Left lung (tissue), 4 donors: ENCODE measurements at regions not wholly inside any gene's neighbourhood (a gene's known extent, or its start where the extent isn't known, plus 50 kb on each side); places are given as distances from the start of the nearest gene placed in this dataset.

Source experiments
- ATAC-seq: fragments of 200-7000 bp; cut with Tn5 transposase; one replicate; pipeline ENCODE4 v1.9.1; 2020; ENCODE audit warnings: moderate library complexity
- DNase-seq, 4 donors: peaks; one replicate each; pipeline ENCODE4 v3.0.0-alpha.2; 2013 to 2020
- H3K27ac ChIP-seq, 2 donors: fragments of 200-600 bp; sonication (generic) in 1 of 2; one replicate each; pipeline versions ENCODE4 v1.5.0 to v1.8.0; 2020 to 2021
- H3K27me3 ChIP-seq, 2 donors: fragments of 200-600 bp; sonication (generic) in 1 of 2; one replicate each; pipeline versions ENCODE4 v1.5.0 to v1.8.0; 2020 to 2021
- H3K36me3 ChIP-seq, 2 donors: fragments of 200-600 bp; sonication (generic) in 1 of 2; one replicate each; pipeline versions ENCODE4 v1.5.0 to v1.8.0; 2020 to 2021
- H3K4me1 ChIP-seq, 2 donors: fragments of 200-600 bp; one replicate each; pipeline ENCODE4 v1.8.0; 2021
- H3K4me3 ChIP-seq, 2 donors: fragments of 200-600 bp; sonication (generic) in 1 of 2; one replicate each; pipeline versions ENCODE4 v1.5.0 to v1.8.0; 2020 to 2021; ENCODE audit warnings: mild to moderate bottlenecking in 1 of 2
- H3K9me3 ChIP-seq, 2 donors: fragments of 200-600 bp; sonication (generic) in 1 of 2; one replicate each; pipeline versions ENCODE4 v1.5.0 to v1.8.0; 2020 to 2021
- intact Hi-C, 2 donors: fragments of 100-400 bp; cut with DNase I; formaldehyde crosslinking; loops; one replicate each; pipeline versions ENCODE4 v1.11.2 to v1.14.2; 2022
- TF ChIP-seq, protein P1 (sequence below), 2 donors: fragments of 200-600 bp; sonication (generic) in 1 of 2; IDR thresholded peaks; one replicate each; pipeline versions ENCODE4 v1.5.0 to v1.8.0; 2021; ENCODE audit warnings: antibody characterized with exemption in 2 of 2
- donor health status: DM: no; HTN: yes; CAD: no.
- donor health status: DM: no; HTN: no; CAD: no.

GRCh38 chr1:25137521-25138395 is 94.5 kb downstream of the SYF2 start:
- intact Hi-C loops = no loop called here
- Histone ChIP-seq H3K36me3 (no peaks in the 10 kb centered on the region), H3K4me3 (no peak overlapping the region), H3K4me1 (peaks cover 0 to 6% of the 10 kb centered on the region in 2 donors), H3K27ac (no peak overlapping the region), H3K27me3 (peaks cover 0 to 24% of the 10 kb centered on the region in 2 donors), H3K9me3 (no peaks in the 10 kb centered on the region)
- DNase-seq = no peak
- ATAC-seq = no peak
- TF ChIP-seq, protein P1, sequence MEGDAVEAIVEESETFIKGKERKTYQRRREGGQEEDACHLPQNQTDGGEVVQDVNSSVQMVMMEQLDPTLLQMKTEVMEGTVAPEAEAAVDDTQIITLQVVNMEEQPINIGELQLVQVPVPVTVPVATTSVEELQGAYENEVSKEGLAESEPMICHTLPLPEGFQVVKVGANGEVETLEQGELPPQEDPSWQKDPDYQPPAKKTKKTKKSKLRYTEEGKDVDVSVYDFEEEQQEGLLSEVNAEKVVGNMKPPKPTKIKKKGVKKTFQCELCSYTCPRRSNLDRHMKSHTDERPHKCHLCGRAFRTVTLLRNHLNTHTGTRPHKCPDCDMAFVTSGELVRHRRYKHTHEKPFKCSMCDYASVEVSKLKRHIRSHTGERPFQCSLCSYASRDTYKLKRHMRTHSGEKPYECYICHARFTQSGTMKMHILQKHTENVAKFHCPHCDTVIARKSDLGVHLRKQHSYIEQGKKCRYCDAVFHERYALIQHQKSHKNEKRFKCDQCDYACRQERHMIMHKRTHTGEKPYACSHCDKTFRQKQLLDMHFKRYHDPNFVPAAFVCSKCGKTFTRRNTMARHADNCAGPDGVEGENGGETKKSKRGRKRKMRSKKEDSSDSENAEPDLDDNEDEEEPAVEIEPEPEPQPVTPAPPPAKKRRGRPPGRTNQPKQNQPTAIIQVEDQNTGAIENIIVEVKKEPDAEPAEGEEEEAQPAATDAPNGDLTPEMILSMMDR (IDR thresholded peaks at IDR 0.05) = no peak

DNA sequence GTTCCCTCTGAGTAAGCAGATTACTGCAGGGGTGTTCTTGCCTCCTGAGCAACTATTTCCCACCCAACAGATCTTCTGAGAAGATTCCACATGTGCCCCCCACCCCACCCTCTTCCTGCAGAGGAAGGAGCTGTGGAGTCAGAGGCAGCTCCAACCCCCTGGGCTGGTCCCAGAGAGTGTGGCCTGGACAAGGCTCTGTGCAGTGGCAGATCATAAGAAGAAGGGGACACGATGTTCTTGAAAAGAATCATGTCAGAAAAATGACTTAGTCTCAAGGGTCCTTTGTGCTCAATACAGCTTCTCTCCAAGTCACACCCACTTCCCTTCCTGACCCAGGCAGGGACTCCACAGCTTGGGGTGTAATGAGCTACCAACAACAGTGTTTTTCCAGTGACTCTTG is 95.2 kb downstream of the SYF2 start:
- Histone ChIP-seq H3K4me1 (peaks cover 0 to 6% of the 10 kb centered on the region in 2 donors), H3K9me3 (no peaks in the 10 kb centered on the region), H3K27me3 (peaks cover 0 to 24% of the 10 kb centered on the region in 2 donors), H3K4me3 (no peak overlapping the region), H3K27ac (no peak overlapping the region), H3K36me3 (no peaks in the 10 kb centered on the region)
- intact Hi-C loops = no loop called here
- DNase-seq (no peak), ATAC-seq (no peak)
- TF ChIP-seq, protein P1 (IDR thresholded peaks at IDR 0.05) = no peak

- TF ChIP-seq, protein P1 (IDR thresholded peaks at IDR 0.05) = no peak
- peaks cover 0 to 13% of the 10 kb centered on the region in 2 donors for H3K4me1 ChIP-seq
- no peak for ATAC-seq
Observed at GRCh38 chr1:25135909-25136308, 96.4 kb downstream of the SYF2 start.

DNA sequence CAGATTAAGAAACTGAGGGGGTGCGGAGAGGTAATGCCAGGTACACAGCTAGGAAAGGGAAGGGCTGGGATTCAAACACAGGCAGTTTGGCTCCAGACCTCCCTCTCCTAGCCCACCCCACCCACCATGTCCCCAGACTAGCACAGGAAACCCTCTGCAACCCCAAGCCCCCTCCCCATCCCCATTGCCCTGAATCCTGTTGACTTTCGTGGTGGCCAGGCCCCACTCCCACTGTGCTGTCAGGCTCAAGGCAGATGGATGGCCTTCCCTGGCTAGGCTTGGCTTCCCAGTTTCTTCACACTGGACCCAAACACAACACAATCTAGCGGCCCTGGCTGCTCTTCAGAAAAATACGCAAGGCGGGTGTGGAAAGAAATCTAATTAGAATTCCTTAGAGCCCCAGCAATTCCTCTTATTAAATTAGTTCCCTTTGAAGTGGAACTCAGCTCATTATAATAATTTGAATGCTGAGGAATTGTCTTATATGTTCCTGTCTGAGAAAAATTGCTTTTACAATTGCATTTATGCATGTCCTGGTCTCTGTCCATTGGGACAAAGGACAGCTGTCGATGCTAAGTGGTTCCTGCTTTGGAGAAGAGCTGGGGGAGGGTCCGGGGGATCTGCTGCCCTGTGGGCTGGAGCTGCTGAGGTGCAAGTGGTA is 97.4 kb downstream of the SYF2 start:
- ATAC-seq = no peak
- TF ChIP-seq, protein P1 (IDR thresholded peaks at IDR 0.05) = no peak
- H3K27ac ChIP-seq = no peak overlapping the region
- no peak for DNase-seq
- H3K9me3 ChIP-seq = no peaks in the 10 kb centered on the region
- peaks cover 0 to 7% of the 10 kb centered on the region in 2 donors for H3K4me1 ChIP-seq
- H3K27me3 ChIP-seq = peaks cover 0 to 23% of the 10 kb centered on the region in 2 donors
- H3K36me3 ChIP-seq = no peaks in the 10 kb centered on the region
- H3K4me3 ChIP-seq = no peak overlapping the region
- intact Hi-C loops = no loop called here

More at GRCh38 chr1:25135909-25136308, 96.4 kb downstream of the SYF2 start:
- Histone ChIP-seq H3K9me3 (no peaks in the 10 kb centered on the region), H3K36me3 (no peaks in the 10 kb centered on the region), H3K27me3 (peaks cover 0 to 32% of the 10 kb centered on the region in 2 donors), H3K4me3 (no peak overlapping the region), H3K27ac (no peak overlapping the region)
- DNase-seq = no peak
- intact Hi-C loops = no loop called here

DNA sequence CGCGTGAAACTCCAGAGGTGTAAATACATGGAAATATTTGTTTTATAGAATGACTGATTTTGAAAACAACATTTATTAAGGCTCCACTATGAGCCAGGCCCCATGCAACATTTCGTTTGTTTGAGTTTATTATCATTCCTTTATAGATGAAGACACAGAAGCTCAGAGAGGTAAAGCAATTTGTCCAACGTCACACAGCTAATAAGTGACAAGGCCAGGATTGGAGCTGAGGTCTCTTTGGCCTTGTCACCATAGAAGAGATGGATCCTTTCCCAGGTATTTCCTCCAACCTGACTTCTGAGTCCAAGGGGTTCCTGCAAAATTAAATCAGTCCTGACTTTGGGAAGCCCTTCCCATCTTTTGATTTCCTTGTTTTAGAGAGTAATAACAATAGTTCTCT is 98.0 kb downstream of the SYF2 start:
- no peaks in the 10 kb centered on the region for H3K9me3 ChIP-seq
- H3K27ac ChIP-seq = no peak overlapping the region
- TF ChIP-seq, protein P1 (IDR thresholded peaks at IDR 0.05) = no peak
- no peak overlapping the region for H3K4me3 ChIP-seq
- intact Hi-C loops = no loop called here
- peaks cover 0 to 7% of the 10 kb centered on the region in 2 donors for H3K4me1 ChIP-seq
- DNase-seq (no peak), ATAC-seq (no peak)
- H3K36me3 ChIP-seq = no peaks in the 10 kb centered on the region
- H3K27me3 ChIP-seq = peaks cover 0 to 17% of the 10 kb centered on the region in 2 donors
